IMR-90 (cell line): ENCODE measurements at regions not wholly inside any gene's neighbourhood (a gene's known extent, or its start where the extent isn't known, plus 50 kb on each side); places are given as distances from the start of the nearest gene placed in this dataset.

Experiments
- BHLHE40 ChIP-seq: fragments of 150-350 bp; IDR thresholded peaks from 2 replicates; pipeline ENCODE4 v1.6.1; 2016; ENCODE audit warnings: mild to moderate bottlenecking, low read depth, low read length
- CEBPB ChIP-seq: IDR thresholded peaks from 2 replicates; pipeline ENCODE4 v1.6.1; 2012; ENCODE audit warnings: low read depth, low read length, improper control_type of control experiment
- CHD1 ChIP-seq: IDR thresholded peaks from 2 replicates; pipeline ENCODE4 v1.6.1; 2012; ENCODE audit warnings: low read depth, low read length, improper control_type of control experiment
- FOS ChIP-seq: fragments of 150-350 bp; IDR thresholded peaks from 2 replicates; pipeline ENCODE4 v1.6.1; 2016; ENCODE audit warnings: low read depth, low read length
- MAFK ChIP-seq: IDR thresholded peaks from 2 replicates; pipeline ENCODE4 v1.6.1; 2012; ENCODE audit warnings: low read depth, low read length, improper control_type of control experiment
- MAZ ChIP-seq: IDR thresholded peaks from 2 replicates; pipeline ENCODE4 v1.6.1; 2012; ENCODE audit warnings: low read depth, mild to moderate bottlenecking, low read length, improper control_type of control experiment, moderate library complexity, borderline replicate concordance
- MXI1 ChIP-seq: IDR thresholded peaks from 2 replicates; pipeline ENCODE4 v1.6.1; 2012; ENCODE audit warnings: low read depth, mild to moderate bottlenecking, low read length, moderate library complexity, borderline replicate concordance
- POLR2A ChIP-seq: IDR thresholded peaks from 2 replicates; pipeline ENCODE4 v1.6.1; 2012; ENCODE audit warnings: mild to moderate bottlenecking, low read depth, low read length
- RFX5 ChIP-seq: IDR thresholded peaks from 2 replicates; pipeline ENCODE4 v1.8.0; 2012; ENCODE audit warnings: low read depth, mild to moderate bottlenecking, low read length, moderate library complexity
- SMC3 ChIP-seq: fragments of 150-350 bp; IDR thresholded peaks from 2 replicates; pipeline ENCODE4 v1.6.1; 2016; ENCODE audit warnings: low read depth, mild to moderate bottlenecking, antibody characterized with exemption, low read length, moderate library complexity
- TF ChIP-seq, protein P1 (sequence below): conservative IDR thresholded peaks from 2 replicates; pipeline ENCODE4 v1.5.1; 2012; ENCODE audit warnings: mild to moderate bottlenecking, low read depth, low read length, improper control_type of control experiment
- TF ChIP-seq, protein P2 (sequence below): fragments of 150-350 bp; IDR thresholded peaks from 2 replicates; pipeline ENCODE4 v1.6.1; 2016; ENCODE audit warnings: low read depth, mild to moderate bottlenecking, low read length, moderate library complexity, borderline replicate concordance
- TF ChIP-seq, protein P3 (sequence below): fragments of 150-350 bp; IDR thresholded peaks from 2 replicates; pipeline ENCODE4 v1.6.1; 2017; ENCODE audit warnings: mild to moderate bottlenecking, antibody characterized with exemption, low read length, low read depth

DNA sequence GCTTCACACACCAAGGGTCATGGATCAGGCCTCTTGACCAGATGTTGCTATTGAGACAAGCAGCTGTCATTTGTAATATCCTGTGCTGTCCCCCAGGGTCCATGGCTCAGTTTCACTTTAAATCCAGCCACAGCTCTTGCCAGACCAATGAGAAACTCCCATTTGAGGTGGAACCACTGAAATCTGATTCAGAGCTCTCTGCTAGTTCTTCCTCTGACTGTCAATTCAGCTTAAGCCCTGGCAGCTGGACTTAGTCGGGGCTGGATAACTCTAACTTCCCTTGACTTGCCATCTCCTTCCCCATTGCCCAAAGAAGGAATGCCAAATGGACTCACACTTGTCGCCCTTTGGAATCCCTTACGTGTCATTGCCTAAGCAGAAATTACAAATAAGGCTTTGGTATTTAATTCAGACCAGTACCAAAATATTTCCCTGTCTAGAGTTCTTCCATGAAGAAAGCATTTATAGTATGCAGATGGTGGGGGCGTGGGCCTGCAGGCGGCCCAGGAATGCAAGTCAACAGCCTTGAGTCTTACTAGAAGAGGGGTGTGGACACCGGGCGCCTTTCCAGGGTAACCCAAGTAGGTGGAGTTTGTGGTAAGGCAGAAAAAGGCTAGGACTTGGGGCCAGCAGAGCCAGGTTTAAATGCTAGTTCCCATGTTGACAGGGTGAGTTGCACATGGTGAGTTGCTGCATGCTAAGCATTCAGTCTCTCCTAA, 96.9 kb upstream of the TMPO start:
- TF ChIP-seq MXI1 (peak; percentile 88), CHD1 (no peak), MAFK (no peak), SMC3 (no peak), POLR2A (no peak), MAZ (peak; percentile 29; the same call in 1 of the 2 replicates), RFX5 (no peak), BHLHE40 (no peak), CEBPB (no peak), FOS (no peak)
- TF ChIP-seq, protein P1, sequence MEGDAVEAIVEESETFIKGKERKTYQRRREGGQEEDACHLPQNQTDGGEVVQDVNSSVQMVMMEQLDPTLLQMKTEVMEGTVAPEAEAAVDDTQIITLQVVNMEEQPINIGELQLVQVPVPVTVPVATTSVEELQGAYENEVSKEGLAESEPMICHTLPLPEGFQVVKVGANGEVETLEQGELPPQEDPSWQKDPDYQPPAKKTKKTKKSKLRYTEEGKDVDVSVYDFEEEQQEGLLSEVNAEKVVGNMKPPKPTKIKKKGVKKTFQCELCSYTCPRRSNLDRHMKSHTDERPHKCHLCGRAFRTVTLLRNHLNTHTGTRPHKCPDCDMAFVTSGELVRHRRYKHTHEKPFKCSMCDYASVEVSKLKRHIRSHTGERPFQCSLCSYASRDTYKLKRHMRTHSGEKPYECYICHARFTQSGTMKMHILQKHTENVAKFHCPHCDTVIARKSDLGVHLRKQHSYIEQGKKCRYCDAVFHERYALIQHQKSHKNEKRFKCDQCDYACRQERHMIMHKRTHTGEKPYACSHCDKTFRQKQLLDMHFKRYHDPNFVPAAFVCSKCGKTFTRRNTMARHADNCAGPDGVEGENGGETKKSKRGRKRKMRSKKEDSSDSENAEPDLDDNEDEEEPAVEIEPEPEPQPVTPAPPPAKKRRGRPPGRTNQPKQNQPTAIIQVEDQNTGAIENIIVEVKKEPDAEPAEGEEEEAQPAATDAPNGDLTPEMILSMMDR = no peak
- TF ChIP-seq, protein P2, sequence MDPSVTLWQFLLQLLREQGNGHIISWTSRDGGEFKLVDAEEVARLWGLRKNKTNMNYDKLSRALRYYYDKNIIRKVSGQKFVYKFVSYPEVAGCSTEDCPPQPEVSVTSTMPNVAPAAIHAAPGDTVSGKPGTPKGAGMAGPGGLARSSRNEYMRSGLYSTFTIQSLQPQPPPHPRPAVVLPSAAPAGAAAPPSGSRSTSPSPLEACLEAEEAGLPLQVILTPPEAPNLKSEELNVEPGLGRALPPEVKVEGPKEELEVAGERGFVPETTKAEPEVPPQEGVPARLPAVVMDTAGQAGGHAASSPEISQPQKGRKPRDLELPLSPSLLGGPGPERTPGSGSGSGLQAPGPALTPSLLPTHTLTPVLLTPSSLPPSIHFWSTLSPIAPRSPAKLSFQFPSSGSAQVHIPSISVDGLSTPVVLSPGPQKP = no peak
- TF ChIP-seq, protein P3, sequence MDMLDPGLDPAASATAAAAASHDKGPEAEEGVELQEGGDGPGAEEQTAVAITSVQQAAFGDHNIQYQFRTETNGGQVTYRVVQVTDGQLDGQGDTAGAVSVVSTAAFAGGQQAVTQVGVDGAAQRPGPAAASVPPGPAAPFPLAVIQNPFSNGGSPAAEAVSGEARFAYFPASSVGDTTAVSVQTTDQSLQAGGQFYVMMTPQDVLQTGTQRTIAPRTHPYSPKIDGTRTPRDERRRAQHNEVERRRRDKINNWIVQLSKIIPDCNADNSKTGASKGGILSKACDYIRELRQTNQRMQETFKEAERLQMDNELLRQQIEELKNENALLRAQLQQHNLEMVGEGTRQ = no peak
